DND-41 (cell line): ENCODE measurements at regions not wholly inside any gene's neighbourhood (a gene's known extent, or its start where the extent isn't known, plus 50 kb on each side); places are given as distances from the start of the nearest gene placed in this dataset.

Experiments
- CTCF ChIP-seq: IDR thresholded peaks from 2 replicates; pipeline ENCODE4 v1.5.1; 2012; ENCODE audit warnings: borderline replicate concordance, low read length, moderate library complexity, mild to moderate bottlenecking; ENCODE audit not compliant: poor library complexity, severe bottlenecking; ENCODE audit errors: extremely low read depth
- EZH2 ChIP-seq: IDR thresholded peaks from 3 replicates; pipeline ENCODE4 v1.6.1; 2012; ENCODE audit warnings: borderline replicate concordance, low read depth, mild to moderate bottlenecking, moderate library complexity, low read length, inconsistent platforms; ENCODE audit not compliant: severe bottlenecking

GRCh38 chr2:224099861-224100643 lies 61.0 kb upstream of the SERPINE2 start:
- TF ChIP-seq EZH2 = no peak
- no peak for TF ChIP-seq CTCF
